NK-92 treated with Interleukin-12 subunit alpha and Interleukin-12 subunit beta, amount 100 ng/mL, for 24 hours (cell line): ENCODE measurements at regions not wholly inside any gene's neighbourhood (a gene's known extent, or its start where the extent isn't known, plus 50 kb on each side); places are given as distances from the start of the nearest gene placed in this dataset.

Source experiments
- DNase-seq: peaks from one replicate; lab custom pipeline; 2025; lab: John Stamatoyannopoulos, UW

- DNase-seq, result no peak
These were observed 475.6 kb upstream of the ZWINT start for GRCh38 chr10:56836659-56837058.

- DNase-seq, result no peak
These were observed 470.6 kb upstream of the ZWINT start for GRCh38 chr10:56831681-56832080.

GRCh38 chr10:56823849-56824248, 462.8 kb upstream of the ZWINT start:
- no peak for DNase-seq

- no peak for DNase-seq
These were observed 444.0 kb upstream of the ZWINT start for GRCh38 chr10:56805022-56805421.

GRCh38 chr10:56785292-56785691, 424.2 kb upstream of the ZWINT start:
- DNase-seq, result no peak

- no peak for DNase-seq
These were observed 421.4 kb upstream of the ZWINT start for GRCh38 chr10:56782503-56782902.

- DNase-seq, result no peak
These were observed 410.3 kb upstream of the ZWINT start for GRCh38 chr10:56771343-56771742.

GRCh38 chr10:56763090-56763489, 402.0 kb upstream of the ZWINT start:
- DNase-seq, result no peak

- DNase-seq, result no peak
These were observed 384.4 kb upstream of the ZWINT start for GRCh38 chr10:56745490-56745889.

GRCh38 chr10:56728349-56728748, 367.3 kb upstream of the ZWINT start:
- no peak for DNase-seq

- no peak for DNase-seq
These were observed 361.9 kb upstream of the ZWINT start for GRCh38 chr10:56722912-56723311.

- DNase-seq, result no peak
These were observed 354.2 kb upstream of the ZWINT start for GRCh38 chr10:56715262-56715661.

- DNase-seq, result no peak
These were observed 337.4 kb upstream of the ZWINT start for GRCh38 chr10:56698506-56698905.

- no peak for DNase-seq
These were observed 318.5 kb upstream of the ZWINT start for GRCh38 chr10:56679578-56679977.

- DNase-seq, result no peak
These were observed 301.8 kb upstream of the ZWINT start for GRCh38 chr10:56662765-56663447.

- DNase-seq, result no peak
These were observed 292.2 kb upstream of the ZWINT start for GRCh38 chr10:56653289-56653688.

GRCh38 chr10:56646329-56647111, 285.5 kb upstream of the ZWINT start:
- DNase-seq, result no peak

GRCh38 chr10:56633876-56634452, 272.9 kb upstream of the ZWINT start:
- no peak for DNase-seq

GRCh38 chr10:56632537-56632936, 271.5 kb upstream of the ZWINT start:
- DNase-seq, result no peak

- DNase-seq, result no peak
These were observed 263.0 kb upstream of the ZWINT start for GRCh38 chr10:56624082-56624481.

- no peak for DNase-seq
These were observed 262.0 kb upstream of the ZWINT start for GRCh38 chr10:56623064-56623463.

GRCh38 chr10:56622335-56622973, 261.4 kb upstream of the ZWINT start:
- no peak for DNase-seq

GRCh38 chr10:56606202-56606601, 245.1 kb upstream of the ZWINT start:
- DNase-seq, result no peak
